GM23338 (cell line): ENCODE measurements at regions not wholly inside any gene's neighbourhood (a gene's known extent, or its start where the extent isn't known, plus 50 kb on each side); places are given as distances from the start of the nearest gene placed in this dataset.

Experiments
- ATAC-seq: fragments of 200-7000 bp; cut with Tn5 transposase; 3 replicates; pipeline ENCODE4 v1.9.1; 2020
- DNase-seq: peaks from one replicate; pipeline ENCODE4 v3.0.0-alpha.2; 2015; ENCODE audit warnings: low spot score
- H2AFZ ChIP-seq: fragments of 200-600 bp; sonication (generic); 2 replicates; pipeline ENCODE4 v1.8.0; 2016; ENCODE audit warnings: antibody characterized with exemption, mild to moderate bottlenecking, moderate library complexity
- H3F3A ChIP-seq: fragments of 200-600 bp; sonication (generic); replicated peaks from 2 replicates; pipeline ENCODE4 v1.8.0; 2017; ENCODE audit warnings: antibody characterized with exemption, mixed run types, low read depth
- H3K27ac ChIP-seq: fragments of 200-600 bp; sonication (generic); 2 replicates; pipeline ENCODE4 v1.6.1; 2016; ENCODE audit warnings: low read depth
- H3K27me3 ChIP-seq: fragments of 200-600 bp; sonication (generic); 2 replicates; pipeline ENCODE4 v1.8.0; 2016; ENCODE audit warnings: mild to moderate bottlenecking, mixed run types, moderate library complexity; ENCODE audit not compliant: insufficient read depth
- H3K36me3 ChIP-seq: fragments of 200-600 bp; sonication (generic); 2 replicates; pipeline ENCODE4 v1.8.0; 2016; ENCODE audit warnings: mild to moderate bottlenecking; ENCODE audit not compliant: insufficient read depth
- H3K4me1 ChIP-seq: fragments of 200-600 bp; sonication (generic); 2 replicates; pipeline ENCODE4 v1.8.0; 2016; ENCODE audit warnings: mild to moderate bottlenecking, moderate library complexity; ENCODE audit not compliant: insufficient read depth
- H3K4me2 ChIP-seq: fragments of 200-600 bp; sonication (generic); 2 replicates; pipeline ENCODE4 v1.7.1; 2017; ENCODE audit warnings: mixed run types
- H3K4me3 ChIP-seq: fragments of 200-600 bp; sonication (generic); 2 replicates; pipeline ENCODE4 v1.6.1; 2016; ENCODE audit warnings: mixed run types
- H3K79me2 ChIP-seq: fragments of 200-600 bp; sonication (generic); replicated peaks from 2 replicates; pipeline ENCODE4 v1.8.0; 2017; ENCODE audit warnings: mild to moderate bottlenecking; ENCODE audit not compliant: insufficient read depth
- H3K9me2 ChIP-seq: fragments of 200-600 bp; sonication (generic); 2 replicates; pipeline ENCODE4 v1.8.0; 2017; ENCODE audit not compliant: insufficient read depth
- H4K20me1 ChIP-seq: fragments of 200-600 bp; sonication (generic); replicated peaks from 2 replicates; pipeline ENCODE4 v1.8.0; 2017; ENCODE audit warnings: mild to moderate bottlenecking; ENCODE audit not compliant: insufficient read depth
- H3K27ac Mint-ChIP-seq: 2 replicates; pipeline ENCODE4 v1.8.0; 2020; ENCODE audit warnings: inconsistent platforms, mild to moderate bottlenecking, moderate library complexity, mixed read lengths
- H3K27me3 Mint-ChIP-seq: 3 replicates; pipeline ENCODE4 v1.8.0; 2022; ENCODE audit warnings: low read depth, mild to moderate bottlenecking, moderate library complexity, mixed read lengths, inconsistent platforms; ENCODE audit not compliant: insufficient read depth, poor library complexity
- H3K36me3 Mint-ChIP-seq: 3 replicates; pipeline ENCODE4 v1.8.0; 2021; ENCODE audit warnings: low read depth, mild to moderate bottlenecking, inconsistent platforms, moderate library complexity, mixed read lengths
- H3K4me1 Mint-ChIP-seq: 3 replicates; pipeline ENCODE4 v1.8.0; 2020; ENCODE audit warnings: mild to moderate bottlenecking, inconsistent platforms, mixed read lengths
- H3K4me3 Mint-ChIP-seq: 3 replicates; pipeline ENCODE4 v1.8.0; 2021; ENCODE audit warnings: moderate library complexity, mild to moderate bottlenecking, inconsistent platforms, mixed read lengths
- H3K9me3 Mint-ChIP-seq: 3 replicates; pipeline ENCODE4 v1.8.0; 2020; ENCODE audit warnings: moderate library complexity, mild to moderate bottlenecking, inconsistent platforms, mixed read lengths
- CTCF ChIP-seq, 2 experiments: fragments of 200-600 bp in 1 of 2; sonication (generic) in 1 of 2; conservative IDR thresholded peaks; 2 replicates each; pipeline versions ENCODE4 v1.5.1 to v1.6.1; 2016 to 2017; ENCODE audit warnings: antibody characterized with exemption in 2 of 2, low read depth in 2 of 2, mild to moderate bottlenecking in 2 of 2, moderate library complexity in 1 of 2
- EZH2 ChIP-seq: fragments of 200-600 bp; sonication (generic); IDR thresholded peaks from one replicate; pipeline ENCODE4 v1.8.0; 2017; ENCODE audit warnings: antibody characterized with exemption, mild to moderate bottlenecking, low read depth; ENCODE audit not compliant: unreplicated experiment
- EZH2phosphoT487 ChIP-seq: fragments of 200-600 bp; sonication (generic); IDR thresholded peaks from one replicate; pipeline ENCODE4 v1.8.1; 2018; ENCODE audit warnings: antibody characterized with exemption; ENCODE audit not compliant: unreplicated experiment
- JUNB ChIP-seq: IDR thresholded peaks from one replicate; pipeline ENCODE4 v1.6.1; 2016; ENCODE audit warnings: antibody characterized with exemption; ENCODE audit not compliant: unreplicated experiment
- NANOG ChIP-seq: IDR thresholded peaks from 2 replicates; pipeline ENCODE4 v1.6.1; 2016; ENCODE audit warnings: antibody characterized with exemption, borderline replicate concordance
- POLR2AphosphoS5 ChIP-seq: IDR thresholded peaks from 2 replicates; pipeline ENCODE4 v1.6.1; 2016; ENCODE audit warnings: antibody characterized with exemption, low read depth
- REST ChIP-seq: IDR thresholded peaks from one replicate; pipeline ENCODE4 v1.6.1; 2018; ENCODE audit warnings: antibody characterized with exemption; ENCODE audit not compliant: unreplicated experiment
- ZNF331 ChIP-seq: fragments of 250-450 bp; sonication (Bioruptor Pico); IDR thresholded peaks from 2 replicates; pipeline ENCODE4 v1.5.0; 2020; ENCODE audit warnings: low read depth, mild to moderate bottlenecking, moderate library complexity
- ZNF462 ChIP-seq: fragments of 250-450 bp; sonication (Bioruptor Pico); IDR thresholded peaks from 2 replicates; pipeline ENCODE4 v1.5.0; 2020; ENCODE audit warnings: mild to moderate bottlenecking, moderate library complexity

- H4K20me1 ChIP-seq: no peaks in the 10 kb centered on the region
- H3K4me2 ChIP-seq: no peak overlapping the region
- no peak overlapping the region for H3K4me3 Mint-ChIP-seq
- DNase-seq (peak; percentile 85), ATAC-seq (peak; percentile 97)
- peaks cover 10% of the 10 kb centered on the region; the same call in 2 of the 3 replicates for H3K4me1 Mint-ChIP-seq
- peaks cover 8% of the 10 kb centered on the region for H3K4me1 ChIP-seq
- H3K27me3 ChIP-seq: no peaks in the 10 kb centered on the region
- H3F3A ChIP-seq: no peaks in the 10 kb centered on the region
- H3K27ac Mint-ChIP-seq: 0 out of 2 replicates have a peak overlapping the region, but pooled peaks have one; percentile 62
- H2AFZ ChIP-seq: peak overlapping the region; percentile 75; the same call in 1 of the 2 replicates
- H3K36me3 ChIP-seq: no peaks in the 10 kb centered on the region
- no peaks in the 10 kb centered on the region for H3K79me2 ChIP-seq
- TF ChIP-seq POLR2AphosphoS5: no peak
- no peak for TF ChIP-seq EZH2
- TF ChIP-seq CTCF (conservative IDR thresholded peaks at IDR 0.05; ENCODE audit: low read depth in 2 of 2): peak; percentile 84 to 96
- TF ChIP-seq ZNF331 (CRISPR knock-in tag): no peak
- no peak for TF ChIP-seq REST
- no peak for TF ChIP-seq JUNB
- TF ChIP-seq NANOG: no peak
- no peak for TF ChIP-seq EZH2phosphoT487
- TF ChIP-seq ZNF462 (CRISPR knock-in tag): peak; percentile 90
- no peaks in the 10 kb centered on the region for H3K9me2 ChIP-seq
- peaks cover 24% of the 10 kb centered on the region; the same call in 2 of the 3 replicates for H3K36me3 Mint-ChIP-seq
- no peak overlapping the region for H3K27ac ChIP-seq
- H3K4me3 ChIP-seq: no peak overlapping the region
- peaks cover 3% of the 10 kb centered on the region for H3K27me3 Mint-ChIP-seq
- H3K9me3 Mint-ChIP-seq: peaks cover 12% of the 10 kb centered on the region; the same call in 2 of the 3 replicates
These were observed 288.8 kb downstream of the CASP12 start for GRCh38 chr11:104609311-104610085.
